Mesendoderm (in vitro differentiated cells): ENCODE measurements at regions not wholly inside any gene's neighbourhood (a gene's known extent, or its start where the extent isn't known, plus 50 kb on each side); places are given as distances from the start of the nearest gene placed in this dataset.

Experiments
- DNase-seq: peaks from one replicate; pipeline ENCODE4 v3.0.0; 2013
- H2AK5ac ChIP-seq: 2 replicates; pipeline ENCODE4 v1.6.1; 2013; ENCODE audit warnings: low read length, inconsistent platforms
- H2BK120ac ChIP-seq: 2 replicates; pipeline ENCODE4 v1.6.1; 2013; ENCODE audit warnings: low read depth, mild to moderate bottlenecking, low read length, moderate library complexity, mixed read lengths
- H2BK15ac ChIP-seq: replicated peaks from 2 replicates; pipeline ENCODE4 v1.6.1; 2013; ENCODE audit warnings: low read depth, mild to moderate bottlenecking, moderate library complexity
- H2BK5ac ChIP-seq: 2 replicates; pipeline ENCODE4 v1.6.1; 2013; ENCODE audit warnings: low read length, inconsistent platforms
- H3K18ac ChIP-seq: 2 replicates; pipeline ENCODE4 v1.6.1; 2013; ENCODE audit warnings: mild to moderate bottlenecking, low read length, mixed read lengths
- H3K23ac ChIP-seq: one replicate; pipeline ENCODE4 v1.6.1; 2013; ENCODE audit warnings: low read length
- H3K27ac ChIP-seq: 2 replicates; pipeline ENCODE4 v1.5.1; 2013; ENCODE audit warnings: low read depth, mild to moderate bottlenecking, inconsistent platforms, low read length, moderate library complexity
- H3K27me3 ChIP-seq: 2 replicates; pipeline ENCODE4 v1.6.1; 2013; ENCODE audit warnings: low read length, control low read depth, mild to moderate bottlenecking, inconsistent platforms; ENCODE audit not compliant: insufficient read depth, poor library complexity
- H3K36me3 ChIP-seq: 2 replicates; pipeline ENCODE4 v1.6.1; 2013; ENCODE audit warnings: low read length, inconsistent platforms; ENCODE audit not compliant: control insufficient read depth, insufficient read depth
- H3K4ac ChIP-seq: one replicate; pipeline ENCODE4 v1.6.1; 2013; ENCODE audit warnings: low read depth, mild to moderate bottlenecking, low read length, moderate library complexity
- H3K4me1 ChIP-seq: 2 replicates; pipeline ENCODE4 v1.6.1; 2013; ENCODE audit warnings: low read depth, low read length, inconsistent platforms; ENCODE audit not compliant: control insufficient read depth
- H3K4me2 ChIP-seq: 2 replicates; pipeline ENCODE4 v1.6.1; 2013; ENCODE audit warnings: low read length
- H3K4me3 ChIP-seq: 2 replicates; pipeline ENCODE4 v1.5.1; 2013; ENCODE audit warnings: mild to moderate bottlenecking, low read length
- H3K56ac ChIP-seq: one replicate; pipeline ENCODE4 v1.6.1; 2013; ENCODE audit warnings: low read length
- H3K79me1 ChIP-seq: 2 replicates; pipeline ENCODE4 v1.6.1; 2013; ENCODE audit warnings: low read length, inconsistent platforms
- H3K79me2 ChIP-seq: 2 replicates; pipeline ENCODE4 v1.6.1; 2013; ENCODE audit warnings: mild to moderate bottlenecking, low read length; ENCODE audit not compliant: control insufficient read depth, insufficient read depth
- H3K9ac ChIP-seq: 2 replicates; pipeline ENCODE4 v1.6.1; 2013; ENCODE audit warnings: low read length, inconsistent platforms
- H4K5ac ChIP-seq: one replicate; pipeline ENCODE4 v1.6.1; 2013; ENCODE audit warnings: low read length
- H4K8ac ChIP-seq: one replicate; pipeline ENCODE4 v1.6.1; 2013; ENCODE audit warnings: low read depth, mild to moderate bottlenecking, control low read depth, low read length, moderate library complexity
- WGBS: extraction: QIAGEN DNeasy Blood & Tissue Kit; methylation state at CpG from one replicate; pipeline ENCODE4 v1.1.7; 2013; ENCODE audit warnings: low lambda C conversion rate, missing lambda C conversion rate; ENCODE audit not compliant: insufficient coverage; ENCODE audit errors: extremely low coverage; 5-methylcytosine and 5-hydroxymethylcytosine counted together

GRCh38 chr1:90505806-90506205 lies 211.3 kb downstream of the BARHL2 start:
- no peak overlapping the region for H4K8ac ChIP-seq
- H3K18ac ChIP-seq: no peak overlapping the region
- H3K36me3 ChIP-seq: no peaks in the 10 kb centered on the region
- H3K27me3 ChIP-seq: no peaks in the 10 kb centered on the region
- no peaks in the 10 kb centered on the region for H3K79me2 ChIP-seq
- no peak overlapping the region for H3K4ac ChIP-seq
- no peak overlapping the region for H2BK120ac ChIP-seq
- WGBS: no CpG with 5 or more reads among the region's 2 CpGs
- H3K4me2 ChIP-seq: no peak overlapping the region
- no peak overlapping the region for H3K4me3 ChIP-seq
- no peak overlapping the region for H3K9ac ChIP-seq
- no peak overlapping the region for H2BK15ac ChIP-seq
- no peak for DNase-seq
- H3K27ac ChIP-seq: no peak overlapping the region
- H3K23ac ChIP-seq: no peak overlapping the region
- no peak overlapping the region for H2AK5ac ChIP-seq
- no peak overlapping the region for H3K56ac ChIP-seq
- H4K5ac ChIP-seq: no peak overlapping the region
- H2BK5ac ChIP-seq: no peak overlapping the region
- H3K4me1 ChIP-seq: peaks cover 3% of the 10 kb centered on the region
- H3K79me1 ChIP-seq: no peaks in the 10 kb centered on the region

GRCh38 chr1:90504509-90504908 lies 212.6 kb downstream of the BARHL2 start:
- no peak for DNase-seq
- Histone ChIP-seq H3K36me3 (no peaks in the 10 kb centered on the region), H3K18ac (no peak overlapping the region), H4K5ac (no peak overlapping the region), H4K8ac (no peak overlapping the region), H3K27ac (no peak overlapping the region), H3K56ac (no peak overlapping the region), H3K27me3 (no peaks in the 10 kb centered on the region), H3K79me1 (no peaks in the 10 kb centered on the region), H2BK5ac (no peak overlapping the region), H2BK15ac (no peak overlapping the region), H2AK5ac (no peak overlapping the region), H3K4me1 (peaks cover 3% of the 10 kb centered on the region), H3K4ac (no peak overlapping the region), H3K4me3 (no peak overlapping the region), H3K4me2 (no peak overlapping the region), H2BK120ac (no peak overlapping the region), H3K23ac (no peak overlapping the region), H3K9ac (no peak overlapping the region), H3K79me2 (no peaks in the 10 kb centered on the region)
- no CpG with 5 or more reads among the region's 1 CpG for WGBS

- no peak overlapping the region for H3K4ac ChIP-seq
- no peak overlapping the region for H3K4me3 ChIP-seq
- no peak overlapping the region for H3K18ac ChIP-seq
- H4K5ac ChIP-seq: no peak overlapping the region
- H3K23ac ChIP-seq: no peak overlapping the region
- no peaks in the 10 kb centered on the region for H3K27me3 ChIP-seq
- H2BK5ac ChIP-seq: no peak overlapping the region
- no peak overlapping the region for H3K56ac ChIP-seq
- no CpG with 5 or more reads among the region's 1 CpG for WGBS
- no peak overlapping the region for H3K9ac ChIP-seq
- no peaks in the 10 kb centered on the region for H3K79me2 ChIP-seq
- H4K8ac ChIP-seq: no peak overlapping the region
- H3K79me1 ChIP-seq: no peaks in the 10 kb centered on the region
- H3K4me2 ChIP-seq: no peak overlapping the region
- H3K4me1 ChIP-seq: peaks cover 3% of the 10 kb centered on the region
- no peak overlapping the region for H2BK120ac ChIP-seq
- DNase-seq: peak; percentile 90
- no peak overlapping the region for H2BK15ac ChIP-seq
- no peaks in the 10 kb centered on the region for H3K36me3 ChIP-seq
- no peak overlapping the region for H2AK5ac ChIP-seq
- no peak overlapping the region for H3K27ac ChIP-seq
Measured at GRCh38 chr1:90502696-90503095, 214.4 kb downstream of the BARHL2 start.

GRCh38 chr1:90502194-90502593 lies 214.9 kb downstream of the BARHL2 start:
- DNase-seq: peak; percentile 60

GRCh38 chr1:90501281-90501680 lies 215.8 kb downstream of the BARHL2 start:
- WGBS: no CpG with 5 or more reads among the region's 3 CpGs

More at GRCh38 chr1:90502194-90502593, 214.9 kb downstream of the BARHL2 start:
- H3K79me1 ChIP-seq: no peaks in the 10 kb centered on the region
- H3K4ac ChIP-seq: no peak overlapping the region
- no peak overlapping the region for H3K4me2 ChIP-seq
- H3K9ac ChIP-seq: no peak overlapping the region
- no peak overlapping the region for H3K27ac ChIP-seq
- H3K79me2 ChIP-seq: no peaks in the 10 kb centered on the region
- no peaks in the 10 kb centered on the region for H3K36me3 ChIP-seq
- H3K27me3 ChIP-seq: no peaks in the 10 kb centered on the region
- H3K4me1 ChIP-seq: peaks cover 3% of the 10 kb centered on the region
- H3K56ac ChIP-seq: no peak overlapping the region
- no peak overlapping the region for H3K23ac ChIP-seq
- H3K18ac ChIP-seq: no peak overlapping the region
- H4K8ac ChIP-seq: no peak overlapping the region
- no CpG with 5 or more reads among the region's 7 CpGs for WGBS
- no peak overlapping the region for H2AK5ac ChIP-seq
- H2BK120ac ChIP-seq: no peak overlapping the region
- H3K4me3 ChIP-seq: no peak overlapping the region
- H4K5ac ChIP-seq: no peak overlapping the region
- H2BK15ac ChIP-seq: peak overlapping the region; percentile 6
- H2BK5ac ChIP-seq: no peak overlapping the region

GRCh38 chr1:90494748-90495282 lies 222.3 kb downstream of the BARHL2 start:
- DNase-seq: no peak
- Histone ChIP-seq H4K8ac (no peak overlapping the region), H3K18ac (no peak overlapping the region), H3K56ac (no peak overlapping the region), H3K9ac (no peak overlapping the region), H2BK15ac (no peak overlapping the region), H2AK5ac (no peak overlapping the region), H3K79me1 (no peaks in the 10 kb centered on the region), H3K36me3 (no peaks in the 10 kb centered on the region), H3K27ac (no peak overlapping the region), H3K27me3 (no peaks in the 10 kb centered on the region), H3K4me1 (no peaks in the 10 kb centered on the region), H4K5ac (no peak overlapping the region), H2BK120ac (no peak overlapping the region), H2BK5ac (no peak overlapping the region), H3K23ac (no peak overlapping the region), H3K4me2 (no peak overlapping the region), H3K4me3 (no peak overlapping the region), H3K4ac (no peak overlapping the region), H3K79me2 (no peaks in the 10 kb centered on the region)
- WGBS: no CpG with 5 or more reads among the region's 11 CpGs

More at GRCh38 chr1:90501281-90501680, 215.8 kb downstream of the BARHL2 start:
- H3K79me2 ChIP-seq: no peaks in the 10 kb centered on the region
- peak overlapping the region; percentile 16 for H3K27ac ChIP-seq
- no peak overlapping the region for H3K4me3 ChIP-seq
- H3K79me1 ChIP-seq: no peaks in the 10 kb centered on the region
- no peak overlapping the region for H3K4me2 ChIP-seq
- no peak overlapping the region for H4K8ac ChIP-seq
- H4K5ac ChIP-seq: no peak overlapping the region
- peaks cover 3% of the 10 kb centered on the region for H3K4me1 ChIP-seq
- H3K4ac ChIP-seq: no peak overlapping the region
- DNase-seq: peak; percentile 67
- peak overlapping the region; percentile 96 for H2BK15ac ChIP-seq
- no peaks in the 10 kb centered on the region for H3K36me3 ChIP-seq
- no peak overlapping the region for H2BK5ac ChIP-seq
- H3K18ac ChIP-seq: no peak overlapping the region
- no peak overlapping the region for H3K56ac ChIP-seq
- H2AK5ac ChIP-seq: no peak overlapping the region
- no peak overlapping the region for H3K9ac ChIP-seq
- no peaks in the 10 kb centered on the region for H3K27me3 ChIP-seq
- H3K23ac ChIP-seq: no peak overlapping the region
- H2BK120ac ChIP-seq: no peak overlapping the region
